Keratinocyte (primary cell): ENCODE measurements at regions not wholly inside any gene's neighbourhood (a gene's known extent, or its start where the extent isn't known, plus 50 kb on each side); places are given as distances from the start of the nearest gene placed in this dataset.

ENCODE experiments used
- DNase-seq: peaks from one replicate; pipeline ENCODE4 v3.0.0-alpha.2; 2011; ENCODE audit warnings: low read depth, missing footprints, low spot score
- FAIRE-seq: peaks from 2 replicates; lab custom pipeline; 2011; peaks lifted over from hg19 to GRCh38; lab: Jason Lieb, UNC
- H2AFZ ChIP-seq: 2 replicates; pipeline ENCODE4 v1.6.0; 2012; ENCODE audit warnings: low read length, control low read depth, inconsistent platforms; ENCODE audit not compliant: control insufficient read depth
- H3K27ac ChIP-seq: 2 replicates; pipeline ENCODE4 v1.5.1; 2011; ENCODE audit warnings: low read length; ENCODE audit not compliant: control insufficient read depth, insufficient read depth
- H3K27me3 ChIP-seq: 3 replicates; pipeline ENCODE4 v1.6.0; 2011; ENCODE audit warnings: low read length; ENCODE audit not compliant: control insufficient read depth, insufficient read depth; ENCODE audit errors: extremely low read depth
- H3K36me3 ChIP-seq, 2 experiments: 2 replicates in 1 of 2; 3 replicates in 1 of 2; pipeline ENCODE4 v1.5.1; 2011; ENCODE audit warnings: low read length in 2 of 2, mild to moderate bottlenecking in 1 of 2; ENCODE audit not compliant: control insufficient read depth in 2 of 2, insufficient read depth in 2 of 2; ENCODE audit errors: extremely low read depth in 1 of 2
- H3K4me1 ChIP-seq: 3 replicates; pipeline ENCODE4 v1.5.1; 2011; ENCODE audit warnings: low read length; ENCODE audit not compliant: control insufficient read depth, insufficient read depth; ENCODE audit errors: extremely low read depth
- H3K4me2 ChIP-seq: 3 replicates; pipeline ENCODE4 v1.6.0; 2011; ENCODE audit warnings: low read depth, low read length; ENCODE audit not compliant: control insufficient read depth, insufficient read depth; ENCODE audit errors: extremely low read depth
- H3K4me3 ChIP-seq, 3 experiments: fragments of 200-600 bp in 1 of 3; sonication (generic) in 1 of 3; 2 replicates in 2 of 3; 3 replicates in 1 of 3; pipeline ENCODE4 v1.5.1; 2011 to 2016; ENCODE audit warnings: low read length in 3 of 3, mild to moderate bottlenecking in 3 of 3, control low read depth in 2 of 3, inconsistent platforms in 1 of 3, low read depth in 1 of 3, mixed read lengths in 1 of 3, mixed run types in 1 of 3, moderate library complexity in 1 of 3; ENCODE audit not compliant: control insufficient read depth in 2 of 3, insufficient read depth in 2 of 3; ENCODE audit errors: extremely low read depth in 1 of 3
- H3K79me2 ChIP-seq: 2 replicates; pipeline ENCODE4 v1.6.0; 2012; ENCODE audit warnings: low read length; ENCODE audit not compliant: control insufficient read depth, insufficient read depth
- H3K9ac ChIP-seq: 3 replicates; pipeline ENCODE4 v1.6.0; 2011; ENCODE audit warnings: low read length; ENCODE audit not compliant: control insufficient read depth, insufficient read depth; ENCODE audit errors: extremely low read depth
- H3K9me1 ChIP-seq: 3 replicates; pipeline ENCODE4 v1.6.0; 2011; ENCODE audit warnings: low read length; ENCODE audit not compliant: control insufficient read depth, insufficient read depth; ENCODE audit errors: extremely low read depth
- H3K9me3 ChIP-seq: 2 replicates; pipeline ENCODE4 v1.5.1; 2012; ENCODE audit warnings: low read depth, low read length; ENCODE audit not compliant: control insufficient read depth
- H4K20me1 ChIP-seq: 3 replicates; pipeline ENCODE4 v1.6.0; 2011; ENCODE audit warnings: low read length; ENCODE audit not compliant: control insufficient read depth, insufficient read depth; ENCODE audit errors: extremely low read depth
- EZH2 ChIP-seq: IDR thresholded peaks from one replicate; pipeline ENCODE4 v1.6.1; 2012; ENCODE audit warnings: inconsistent platforms, mild to moderate bottlenecking, low read length, moderate library complexity
- dilution Hi-C: fragments of 300-500 bp; cut with MboI; formaldehyde crosslinking; loops from one replicate; pipeline ENCODE4 v1.7.0; 2020; ENCODE audit warnings: low sequenced_read_pairs; ENCODE audit not compliant: extremely low pct_ligation_motif_present
- TF ChIP-seq, protein P1 (sequence below), 3 experiments: IDR thresholded peaks in 1 of 3; conservative IDR thresholded peaks in 1 of 3; optimal IDR thresholded peaks in 1 of 3; 2 replicates in 2 of 3; 3 replicates in 1 of 3; pipeline versions ENCODE3 to v1.5.1; 2011; ENCODE audit warnings: low read length in 3 of 3, mild to moderate bottlenecking in 3 of 3, moderate library complexity in 2 of 3, control low read depth in 1 of 3, inconsistent platforms in 1 of 3; ENCODE audit not compliant: insufficient read depth in 2 of 3; ENCODE audit errors: extremely low read depth in 1 of 3

DNA sequence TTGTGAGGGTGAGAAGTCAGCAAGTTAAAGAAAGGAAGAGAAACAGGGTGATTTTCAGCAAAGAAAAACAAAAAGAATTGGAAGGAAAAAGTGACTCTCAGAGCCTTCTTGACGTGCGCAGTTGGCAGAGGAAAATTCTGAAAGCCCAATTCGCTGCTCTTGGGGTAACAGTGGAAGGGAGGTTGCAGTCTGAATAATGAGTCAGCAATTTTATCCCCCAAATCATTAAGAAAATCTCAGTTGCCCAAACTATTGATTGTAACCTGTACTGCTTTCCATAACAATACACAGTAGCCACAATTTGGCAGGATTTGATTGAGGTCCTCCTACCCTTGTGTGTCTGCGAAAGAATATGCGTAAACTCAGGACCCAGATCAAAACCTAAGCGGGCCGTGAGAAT lies 309.1 kb downstream of the EMP1 start:
- Histone ChIP-seq H3K9ac (no peak overlapping the region), H3K79me2 (no peaks in the 10 kb centered on the region), H3K27me3 (no peaks in the 10 kb centered on the region), H2AFZ (no peak overlapping the region), H3K4me1 (peaks cover 16% of the 10 kb centered on the region), H3K9me3 (no peaks in the 10 kb centered on the region), H3K4me3 (no peak overlapping the region), H3K36me3 (no peaks in the 10 kb centered on the region), H3K4me2 (no peak overlapping the region), H3K27ac (no peak overlapping the region), H4K20me1 (no peaks in the 10 kb centered on the region), H3K9me1 (no peaks in the 10 kb centered on the region)
- TF ChIP-seq, protein P1, sequence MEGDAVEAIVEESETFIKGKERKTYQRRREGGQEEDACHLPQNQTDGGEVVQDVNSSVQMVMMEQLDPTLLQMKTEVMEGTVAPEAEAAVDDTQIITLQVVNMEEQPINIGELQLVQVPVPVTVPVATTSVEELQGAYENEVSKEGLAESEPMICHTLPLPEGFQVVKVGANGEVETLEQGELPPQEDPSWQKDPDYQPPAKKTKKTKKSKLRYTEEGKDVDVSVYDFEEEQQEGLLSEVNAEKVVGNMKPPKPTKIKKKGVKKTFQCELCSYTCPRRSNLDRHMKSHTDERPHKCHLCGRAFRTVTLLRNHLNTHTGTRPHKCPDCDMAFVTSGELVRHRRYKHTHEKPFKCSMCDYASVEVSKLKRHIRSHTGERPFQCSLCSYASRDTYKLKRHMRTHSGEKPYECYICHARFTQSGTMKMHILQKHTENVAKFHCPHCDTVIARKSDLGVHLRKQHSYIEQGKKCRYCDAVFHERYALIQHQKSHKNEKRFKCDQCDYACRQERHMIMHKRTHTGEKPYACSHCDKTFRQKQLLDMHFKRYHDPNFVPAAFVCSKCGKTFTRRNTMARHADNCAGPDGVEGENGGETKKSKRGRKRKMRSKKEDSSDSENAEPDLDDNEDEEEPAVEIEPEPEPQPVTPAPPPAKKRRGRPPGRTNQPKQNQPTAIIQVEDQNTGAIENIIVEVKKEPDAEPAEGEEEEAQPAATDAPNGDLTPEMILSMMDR (optimal IDR thresholded peaks at IDR 0.05 in 1 of 3, IDR thresholded peaks at IDR 0.05 in 1 of 3, conservative IDR thresholded peaks at IDR 0.05 in 1 of 3; ENCODE audit: extremely low read depth in 1 of 3, insufficient read depth in 2 of 3, low read length in 3 of 3), result no peak
- TF ChIP-seq EZH2, result no peak
- no peak for DNase-seq
- FAIRE-seq, result no peak
- dilution Hi-C loops, result no loop called here

DNA sequence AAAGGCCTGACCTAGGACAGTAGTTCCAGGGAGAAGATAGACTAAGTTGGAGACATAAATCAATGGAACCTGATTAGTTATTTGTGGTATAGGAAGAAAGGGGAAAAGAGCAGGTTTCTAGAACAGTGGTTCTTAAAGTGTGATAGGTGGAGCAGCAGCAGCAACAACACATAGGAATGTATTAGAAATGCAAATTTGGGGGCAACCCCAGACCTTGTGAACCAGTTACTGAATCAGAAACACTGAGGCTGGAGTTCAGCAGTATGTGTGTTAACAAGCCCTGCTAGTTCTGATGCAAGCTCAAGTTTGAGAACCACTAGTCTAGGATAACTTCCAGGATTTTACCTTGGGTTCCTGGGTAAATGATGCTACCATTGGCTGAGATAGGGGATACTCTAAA lies 308.7 kb downstream of the EMP1 start:
- Histone ChIP-seq H3K9me1 (no peaks in the 10 kb centered on the region), H3K36me3 (no peaks in the 10 kb centered on the region), H3K4me1 (peaks cover 16% of the 10 kb centered on the region), H3K27me3 (no peaks in the 10 kb centered on the region), H3K27ac (no peak overlapping the region), H2AFZ (no peak overlapping the region), H3K79me2 (no peaks in the 10 kb centered on the region), H3K9me3 (no peaks in the 10 kb centered on the region), H3K4me3 (no peak overlapping the region), H3K4me2 (no peak overlapping the region), H4K20me1 (no peaks in the 10 kb centered on the region), H3K9ac (no peak overlapping the region)
- dilution Hi-C loops, result no loop called here
- TF ChIP-seq EZH2, result no peak
- TF ChIP-seq, protein P1 (optimal IDR thresholded peaks at IDR 0.05 in 1 of 3, IDR thresholded peaks at IDR 0.05 in 1 of 3, conservative IDR thresholded peaks at IDR 0.05 in 1 of 3; ENCODE audit: extremely low read depth in 1 of 3, insufficient read depth in 2 of 3, low read length in 3 of 3), result no peak
- FAIRE-seq (no peak), DNase-seq (no peak)
